ENCODE measurements at regions not wholly inside any gene's neighbourhood (a gene's known extent, or its start where the extent isn't known, plus 50 kb on each side); places are given as distances from the start of the nearest gene placed in this dataset.

DNA sequence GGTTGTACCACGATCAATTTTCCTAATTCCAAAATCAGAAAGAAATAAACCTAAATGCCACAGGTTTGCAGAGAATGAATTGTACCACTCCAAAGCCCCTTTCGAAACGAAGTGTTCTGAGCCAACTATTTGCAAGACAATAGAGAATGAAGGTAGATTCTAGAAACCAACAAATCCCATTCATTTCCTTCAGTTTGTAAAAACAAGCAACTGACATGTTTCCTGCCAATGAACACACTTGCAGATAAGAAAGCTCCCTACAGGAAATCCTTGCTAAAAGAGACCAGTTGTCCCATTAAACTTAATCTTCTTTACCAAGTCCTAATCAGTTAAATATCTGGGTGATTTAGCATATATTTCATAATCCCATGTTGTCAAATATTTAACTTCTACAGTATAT is 198.4 kb upstream of the FOXN3 start:
- no peak for TF ChIP-seq CTCF (conservative IDR thresholded peaks at IDR 0.05; ENCODE audit: low read depth)
- no peak for DNase-seq (ENCODE audit: low spot score)
- POLR2A ChIA-PET (ENCODE audit: low non-redundant PET): no interaction called here
- H3K27ac ChIP-seq: no peak overlapping the region
- CTCF ChIA-PET: interaction anchor here (0.5 kb wide), 1 partner anchor 156 kb away, joined by 4 read pairs; no protein-coding TSS in a partner anchor

DNA sequence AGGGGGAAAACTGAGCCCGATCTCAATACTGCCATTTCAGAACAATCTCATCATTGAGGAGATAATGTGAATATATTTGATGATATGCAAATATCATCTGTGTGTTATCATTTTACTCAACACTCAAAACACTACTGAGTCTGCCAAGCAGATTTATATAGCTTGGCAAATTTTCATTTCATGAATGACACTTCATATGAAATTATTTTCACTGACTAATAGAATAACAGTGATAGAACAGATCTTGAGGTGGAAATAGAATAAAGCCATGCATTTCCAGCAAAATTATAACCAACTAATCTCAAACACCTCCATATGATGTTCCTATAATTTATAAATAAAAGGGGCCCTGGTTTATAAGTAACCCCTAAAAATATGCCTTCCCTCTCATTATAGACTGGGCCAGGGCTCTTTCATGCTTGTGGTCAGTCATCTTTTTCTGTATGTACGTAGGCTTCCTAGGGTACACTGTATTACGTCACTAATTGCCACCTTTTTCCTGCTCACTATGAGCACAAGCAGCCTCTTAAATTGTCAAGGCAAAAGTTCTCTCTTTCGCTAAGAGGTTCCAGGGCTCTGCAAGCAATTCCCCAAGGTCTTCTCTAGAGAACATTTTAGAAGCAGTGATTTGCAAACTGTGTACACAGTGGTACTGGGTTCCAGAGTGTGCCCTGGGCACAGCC is 197.1 kb upstream of the FOXN3 start:
- H3K27ac ChIP-seq: no peak overlapping the region
- no peak for TF ChIP-seq CTCF (conservative IDR thresholded peaks at IDR 0.05; ENCODE audit: low read depth)
- no peak for DNase-seq (ENCODE audit: low spot score)
- ChIA-PET POLR2A (ENCODE audit: low non-redundant PET) (no interaction called here), CTCF (no interaction called here)

- no peak overlapping the region for H3K27ac ChIP-seq
- CTCF ChIA-PET: no interaction called here
- POLR2A ChIA-PET (ENCODE audit: low non-redundant PET): no interaction called here
- TF ChIP-seq CTCF (conservative IDR thresholded peaks at IDR 0.05; ENCODE audit: low read depth): no peak
- DNase-seq (ENCODE audit: low spot score): no peak
Observed at GRCh38 chr14:89613260-89614008, 196.4 kb upstream of the FOXN3 start.

DNA sequence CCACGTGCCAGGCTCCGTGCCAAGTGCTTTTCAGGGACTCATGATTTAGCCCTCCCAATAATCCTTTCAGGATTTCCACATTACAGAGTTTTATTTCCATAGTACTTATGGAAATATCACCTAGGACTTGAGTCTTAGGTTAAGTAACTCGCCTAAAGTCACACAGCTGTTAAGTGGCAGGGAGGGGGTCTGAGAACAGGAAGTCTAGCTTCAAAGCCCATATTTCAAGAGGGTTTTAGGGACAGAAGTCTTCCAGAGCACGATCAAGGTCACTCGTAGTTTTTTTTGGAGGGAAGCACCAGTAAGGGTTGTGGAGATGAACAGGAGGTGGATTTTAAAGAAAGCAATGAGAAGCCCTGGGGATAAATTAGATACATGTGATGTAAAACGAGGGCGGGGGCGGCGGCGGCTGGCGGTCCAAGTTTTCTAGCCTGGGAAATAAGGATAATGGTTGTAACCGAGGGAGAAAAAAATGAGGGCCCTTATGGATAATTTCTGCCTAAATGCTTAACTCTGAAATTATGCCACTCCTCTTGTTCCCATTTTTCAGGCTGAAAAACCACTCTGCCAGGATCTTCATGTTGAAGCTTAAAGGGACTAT is 192.6 kb upstream of the FOXN3 start:
- POLR2A ChIA-PET (ENCODE audit: low non-redundant PET): no interaction called here
- TF ChIP-seq CTCF (conservative IDR thresholded peaks at IDR 0.05; ENCODE audit: low read depth): no peak
- CTCF ChIA-PET: no interaction called here
- H3K27ac ChIP-seq: no peak overlapping the region
- no peak for DNase-seq (ENCODE audit: low spot score)

DNA sequence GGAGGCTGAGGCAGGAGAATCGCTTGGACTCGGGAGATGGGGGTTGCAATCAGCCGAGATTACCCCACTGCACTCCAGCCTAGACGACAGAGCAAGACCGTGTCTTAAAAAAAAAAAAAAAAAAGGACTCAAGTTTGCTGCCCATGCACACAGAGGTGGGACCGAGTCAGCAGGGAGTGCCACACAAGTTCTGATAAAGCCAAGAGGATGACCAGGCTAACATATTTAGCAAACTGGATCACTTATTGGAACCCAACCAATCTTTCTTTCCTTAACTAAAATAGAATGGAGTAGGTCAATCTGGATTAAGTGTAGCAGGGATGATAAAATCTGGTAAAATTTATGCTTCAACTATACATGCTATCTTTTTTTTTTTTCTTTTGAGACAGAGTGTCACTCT is 190.4 kb upstream of the FOXN3 start:
- no peak overlapping the region for H3K27ac ChIP-seq
- TF ChIP-seq CTCF (conservative IDR thresholded peaks at IDR 0.05; ENCODE audit: low read depth): no peak
- CTCF ChIA-PET: interaction anchor here (0.6 kb wide), 1 partner anchor 30 kb away, joined by 4 read pairs; no protein-coding TSS in a partner anchor
- POLR2A ChIA-PET (ENCODE audit: low non-redundant PET): interaction anchor here (0.7 kb wide), 1 partner anchor 347 kb away, joined by 9 read pairs; no protein-coding TSS in a partner anchor
- DNase-seq (ENCODE audit: low spot score): no peak

GRCh38 chr14:89603938-89604480 is 187.0 kb upstream of the FOXN3 start:
- TF ChIP-seq CTCF (conservative IDR thresholded peaks at IDR 0.05; ENCODE audit: low read depth): no peak
- no peak for DNase-seq (ENCODE audit: low spot score)
- H3K27ac ChIP-seq: no peak overlapping the region
- ChIA-PET CTCF (interaction anchor here (0.7 kb wide), 1 partner anchor 852 kb away, joined by 4 read pairs; no protein-coding TSS in a partner anchor), POLR2A (ENCODE audit: low non-redundant PET) (no interaction called here)

All from RWPE1 (cell line).